IPS-NIHi7 (cell line): ENCODE measurements at regions not wholly inside any gene's neighbourhood (a gene's known extent, or its start where the extent isn't known, plus 50 kb on each side); places are given as distances from the start of the nearest gene placed in this dataset.
A peak's percentile ranks its signal among the peaks of the same experiment; 100 is the strongest.
"Not testable (repeated sequence)": the region's sequence is repeated elsewhere in the genome, so short reads cannot be mapped to it uniquely, and the experiment has no call there.

ENCODE experiments used
- DNase-seq: peaks from one replicate; pipeline ENCODE4 v3.0.0; 2012; ENCODE audit warnings: mixed read lengths; ENCODE audit errors: extremely low spot score

DNA sequence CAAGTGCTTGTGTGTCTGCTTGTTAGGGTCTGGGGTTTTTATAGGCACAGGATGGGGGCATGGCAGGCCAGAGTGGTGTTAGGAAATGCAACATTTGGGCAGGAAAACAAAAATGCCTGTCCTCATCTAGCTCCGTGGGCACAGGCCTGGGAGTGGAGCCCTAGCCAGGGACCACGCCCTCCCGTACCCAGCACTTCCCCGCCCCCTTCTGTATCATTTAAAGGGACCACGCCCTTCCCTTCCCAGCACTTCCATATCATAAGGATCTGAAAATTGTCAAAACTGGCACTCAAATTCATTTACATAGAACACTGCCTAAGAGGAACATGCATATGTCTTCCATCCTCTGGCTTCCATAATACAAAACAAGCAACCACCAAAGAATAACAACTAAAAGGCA, 185.8 kb downstream of the B3GLCT start:
- DNase-seq: no peak

DNA sequence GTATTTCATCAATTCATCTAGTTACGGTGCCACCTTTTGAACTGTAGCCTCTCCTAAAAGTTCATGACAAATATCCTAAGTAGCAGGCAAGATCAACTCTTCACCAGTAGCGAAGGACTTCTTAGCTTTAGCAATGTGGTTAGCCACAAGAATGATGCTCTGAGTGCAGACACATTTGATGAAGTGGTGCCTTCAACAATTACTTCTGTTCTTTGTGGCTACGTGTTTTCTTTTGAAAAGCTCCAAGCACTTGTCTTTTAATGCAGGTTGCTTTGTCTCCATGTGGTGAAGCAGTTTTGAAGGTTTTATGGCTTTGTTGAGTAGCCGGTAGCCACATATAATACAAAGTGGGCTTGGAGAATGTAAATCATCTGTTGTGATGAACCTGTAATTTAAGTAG, 194.7 kb downstream of the B3GLCT start:
- DNase-seq: no peak

DNA sequence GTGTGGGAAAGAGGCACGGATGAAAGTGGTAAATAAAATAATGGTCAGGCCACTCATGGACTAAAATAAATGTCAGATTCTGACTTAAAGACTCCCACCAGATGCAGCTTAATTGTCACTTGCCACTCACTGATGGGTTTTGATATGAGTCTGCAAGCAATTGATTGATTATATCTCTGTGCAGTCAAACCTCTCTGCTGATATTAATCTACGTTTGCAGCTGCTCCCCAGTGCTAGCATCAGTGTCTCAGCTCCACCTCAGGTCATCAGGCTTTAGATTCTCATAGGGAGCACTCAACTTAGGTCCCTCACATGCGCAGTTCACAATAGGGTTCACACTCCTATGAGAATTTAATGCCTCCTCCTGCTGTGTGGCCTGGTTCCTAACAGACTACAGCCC, 195.3 kb downstream of the B3GLCT start:
- DNase-seq: no peak

DNA sequence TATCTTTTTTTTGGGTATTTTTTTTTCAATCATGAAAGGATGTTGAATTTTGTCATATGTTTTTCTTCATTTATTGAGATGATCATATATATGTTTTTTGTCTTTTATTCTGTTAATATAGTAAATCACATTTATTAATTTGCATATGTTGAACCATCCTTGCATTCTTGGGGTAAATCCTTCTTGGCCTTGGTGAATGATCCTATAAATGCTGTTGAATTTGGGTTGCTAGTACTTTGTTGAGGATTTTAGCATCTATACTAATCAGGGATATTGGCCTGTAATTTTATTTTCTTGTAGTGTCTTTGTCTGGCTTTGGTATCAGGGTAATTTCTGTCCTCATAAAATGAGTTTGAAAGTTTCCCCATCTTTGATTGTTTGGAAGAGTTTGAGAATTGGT, 199.9 kb downstream of the B3GLCT start:
- no peak for DNase-seq

DNA sequence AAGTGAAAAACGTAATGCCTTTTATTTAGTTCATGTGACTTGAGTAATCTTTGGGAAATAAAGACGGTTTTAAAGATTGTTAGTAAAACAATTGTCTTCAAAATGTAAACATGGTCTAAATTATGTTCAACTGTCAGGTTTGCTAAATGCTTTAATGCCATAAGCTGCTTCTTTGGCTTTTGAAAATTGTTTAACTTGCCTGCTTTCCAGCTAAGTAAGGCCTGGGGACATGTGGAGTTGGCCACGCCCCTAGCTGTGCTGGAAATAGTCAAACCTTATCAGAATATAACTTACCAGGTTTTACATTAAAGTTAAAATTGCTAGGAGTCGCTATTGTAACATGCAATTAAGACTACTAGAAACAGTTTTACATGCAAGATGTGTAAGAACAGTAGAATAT, 203.9 kb downstream of the B3GLCT start:
- DNase-seq: not testable (repeated sequence)

DNA sequence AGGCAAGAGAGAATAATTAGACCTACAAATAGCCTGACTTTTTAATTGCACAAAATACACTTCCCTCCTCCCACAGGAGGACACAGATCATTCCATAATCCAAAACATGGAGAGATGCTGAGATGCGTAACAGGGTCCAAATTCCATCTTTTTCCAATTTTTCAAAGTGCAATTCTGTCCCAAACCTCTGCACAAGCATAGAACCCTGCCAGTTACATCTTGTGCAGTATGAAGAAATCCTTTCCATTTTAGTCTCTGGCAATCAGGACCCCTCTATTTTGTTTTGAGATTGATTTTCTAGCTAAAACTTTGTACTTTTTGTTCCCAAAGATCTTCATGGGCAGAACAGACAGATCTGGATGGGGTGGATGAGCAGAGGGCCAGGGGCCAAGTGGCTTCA, 209.2 kb downstream of the B3GLCT start:
- DNase-seq: no peak

DNA sequence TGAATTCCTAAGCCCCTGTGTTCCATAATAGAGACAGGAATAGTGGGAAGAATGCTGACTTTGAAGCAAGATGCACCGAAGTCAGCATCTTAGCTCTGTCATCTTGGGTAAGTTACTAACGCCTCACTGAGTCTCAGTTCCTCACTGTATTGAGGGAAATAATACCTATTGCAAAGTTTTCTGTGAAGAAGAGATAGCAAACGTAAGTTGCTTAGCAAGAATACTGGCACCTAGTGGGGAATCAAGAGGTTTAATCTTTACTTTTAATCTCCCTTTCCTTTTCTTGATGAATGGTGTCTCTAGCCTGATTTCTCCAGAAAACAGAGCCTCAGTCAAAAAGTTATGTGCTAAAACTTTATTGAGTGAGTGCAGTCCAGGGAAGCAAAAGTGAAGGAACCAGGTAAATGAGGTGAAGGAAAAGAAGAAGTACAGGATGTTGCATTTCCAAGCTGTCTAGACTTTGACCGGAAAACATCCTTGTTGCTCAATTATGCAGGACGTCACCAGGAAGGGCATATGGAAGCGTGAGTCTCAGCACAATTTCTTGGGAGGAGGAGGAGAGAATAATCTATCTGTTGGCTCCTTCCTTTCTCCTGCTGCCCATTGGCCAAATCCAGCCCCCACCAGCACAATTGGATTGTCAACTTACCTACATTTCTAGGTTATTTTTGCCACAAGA, 210.0 kb downstream of the B3GLCT start:
- DNase-seq: no peak

DNA sequence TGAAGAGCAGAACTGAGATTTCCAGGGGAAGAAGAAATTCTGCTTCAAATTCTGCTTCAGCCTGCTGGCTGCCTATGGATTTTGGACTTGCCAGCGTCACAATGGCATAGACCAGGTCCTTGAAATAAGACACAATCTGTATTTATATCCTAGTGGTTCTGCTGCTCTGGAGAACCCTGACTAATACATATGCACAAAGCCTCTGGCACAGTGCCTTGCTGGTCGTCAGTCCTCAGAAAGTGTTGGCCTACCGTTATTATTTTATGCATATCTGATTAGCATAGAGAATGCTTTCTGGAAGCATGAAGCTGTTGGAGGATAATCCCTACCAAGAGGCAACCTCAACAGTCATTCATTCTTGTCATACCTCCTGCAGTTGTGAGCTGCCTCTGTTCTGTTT, 213.7 kb downstream of the B3GLCT start:
- DNase-seq: no peak

DNA sequence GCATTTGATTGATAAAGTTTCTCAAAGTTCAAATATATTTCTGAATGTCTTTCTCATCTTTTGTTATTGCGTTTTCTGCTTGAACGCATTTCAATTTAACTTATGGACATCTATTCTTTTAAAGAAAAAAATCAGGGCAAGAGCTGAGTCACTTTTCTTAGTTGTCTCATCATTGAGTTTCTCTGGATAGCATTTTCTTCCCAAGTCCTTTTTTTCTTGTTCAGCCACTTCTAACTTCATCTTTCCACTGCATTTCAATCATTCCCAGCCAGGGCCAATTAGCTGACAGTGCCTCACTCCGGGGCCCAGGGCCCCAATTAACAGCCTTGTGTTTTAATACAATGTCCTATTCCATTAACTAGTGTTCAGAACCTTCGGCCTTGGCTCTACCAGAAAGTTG, 216.3 kb downstream of the B3GLCT start:
- DNase-seq: no peak

DNA sequence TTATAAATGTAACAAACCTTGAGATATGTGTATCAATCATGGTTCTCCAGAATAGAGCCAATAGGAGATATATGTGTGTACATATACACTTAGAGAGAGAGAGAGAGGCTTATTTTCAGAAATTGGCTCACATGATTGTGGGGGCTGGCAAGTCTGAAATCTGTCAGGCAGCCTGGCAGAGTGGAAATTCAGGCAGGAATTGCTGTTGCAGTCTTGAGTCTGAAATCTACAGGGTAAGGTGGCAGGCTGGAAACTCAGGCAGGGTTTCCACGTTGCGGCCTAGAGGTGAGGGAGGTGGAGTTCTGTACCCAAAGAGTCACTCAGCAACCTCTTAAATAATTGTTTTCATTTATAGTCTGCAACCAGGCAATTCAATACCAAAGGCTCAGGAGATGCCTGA, 218.4 kb downstream of the B3GLCT start:
- no peak for DNase-seq

DNA sequence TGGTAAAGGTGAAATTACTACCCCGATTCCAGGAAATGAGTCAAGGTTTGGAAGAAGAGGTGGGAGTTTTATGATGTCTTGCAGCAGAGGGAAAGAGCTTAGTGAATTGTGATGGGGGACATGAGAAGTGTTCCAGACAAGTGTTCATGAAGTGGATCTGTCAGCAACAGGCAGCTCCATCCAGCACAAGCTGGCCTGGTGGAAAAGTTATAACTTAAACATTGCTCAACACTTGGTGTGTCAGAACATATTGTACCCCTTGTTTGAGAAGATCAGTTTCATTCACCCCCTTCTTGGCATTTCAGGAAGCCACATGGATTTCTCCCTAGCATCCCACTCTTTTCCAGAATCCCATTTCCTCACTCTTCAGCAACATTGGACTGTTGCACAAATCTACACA, 222.0 kb downstream of the B3GLCT start:
- DNase-seq: no peak

DNA sequence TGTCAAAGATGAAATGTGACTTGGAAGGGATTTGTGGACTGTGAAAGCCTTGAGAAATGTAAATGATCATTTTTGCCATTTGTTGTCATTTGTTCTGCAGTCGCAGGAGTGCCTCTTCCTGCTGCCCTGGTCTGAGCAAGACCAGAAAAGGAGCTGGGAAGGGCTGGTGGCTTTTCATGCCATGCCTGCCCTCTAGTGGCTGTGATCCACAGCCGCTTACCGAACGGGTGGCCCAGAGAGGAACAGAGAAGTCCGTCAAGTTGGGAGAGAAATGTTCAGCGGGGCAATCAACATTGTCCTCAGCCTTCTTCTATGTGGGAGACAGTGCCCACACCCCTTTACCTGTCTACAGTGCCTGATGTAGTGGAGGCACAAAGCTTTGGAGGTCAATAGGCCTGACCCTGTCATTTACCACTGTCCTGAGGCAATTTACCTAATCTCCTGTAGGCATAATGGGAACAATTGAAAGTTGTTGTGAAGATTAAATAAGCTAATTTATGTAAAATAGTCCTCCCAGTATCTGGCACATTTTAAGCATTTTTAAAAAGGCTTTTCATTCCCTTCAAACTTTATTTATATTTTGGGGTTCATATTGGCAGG, 224.5 kb downstream of the B3GLCT start:
- DNase-seq: peak; percentile 92

DNA sequence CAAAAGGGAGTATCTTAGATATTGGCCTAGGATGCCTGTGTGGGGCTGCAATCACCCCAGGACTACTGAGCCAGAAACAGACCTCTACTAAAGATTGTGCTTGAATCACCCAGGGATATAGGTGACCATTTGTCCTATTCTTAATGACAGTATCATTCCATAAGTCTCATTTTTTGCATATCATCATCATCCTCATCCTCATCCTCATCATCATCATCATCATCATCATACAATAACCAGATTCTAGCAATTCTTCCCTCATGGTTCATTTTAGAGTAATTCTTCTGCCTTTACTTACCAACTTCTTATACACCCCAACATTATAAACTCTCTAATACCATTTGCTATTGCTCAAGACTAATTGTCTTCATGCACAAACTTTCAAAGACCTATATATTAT, 226.6 kb downstream of the B3GLCT start:
- DNase-seq: no peak

DNA sequence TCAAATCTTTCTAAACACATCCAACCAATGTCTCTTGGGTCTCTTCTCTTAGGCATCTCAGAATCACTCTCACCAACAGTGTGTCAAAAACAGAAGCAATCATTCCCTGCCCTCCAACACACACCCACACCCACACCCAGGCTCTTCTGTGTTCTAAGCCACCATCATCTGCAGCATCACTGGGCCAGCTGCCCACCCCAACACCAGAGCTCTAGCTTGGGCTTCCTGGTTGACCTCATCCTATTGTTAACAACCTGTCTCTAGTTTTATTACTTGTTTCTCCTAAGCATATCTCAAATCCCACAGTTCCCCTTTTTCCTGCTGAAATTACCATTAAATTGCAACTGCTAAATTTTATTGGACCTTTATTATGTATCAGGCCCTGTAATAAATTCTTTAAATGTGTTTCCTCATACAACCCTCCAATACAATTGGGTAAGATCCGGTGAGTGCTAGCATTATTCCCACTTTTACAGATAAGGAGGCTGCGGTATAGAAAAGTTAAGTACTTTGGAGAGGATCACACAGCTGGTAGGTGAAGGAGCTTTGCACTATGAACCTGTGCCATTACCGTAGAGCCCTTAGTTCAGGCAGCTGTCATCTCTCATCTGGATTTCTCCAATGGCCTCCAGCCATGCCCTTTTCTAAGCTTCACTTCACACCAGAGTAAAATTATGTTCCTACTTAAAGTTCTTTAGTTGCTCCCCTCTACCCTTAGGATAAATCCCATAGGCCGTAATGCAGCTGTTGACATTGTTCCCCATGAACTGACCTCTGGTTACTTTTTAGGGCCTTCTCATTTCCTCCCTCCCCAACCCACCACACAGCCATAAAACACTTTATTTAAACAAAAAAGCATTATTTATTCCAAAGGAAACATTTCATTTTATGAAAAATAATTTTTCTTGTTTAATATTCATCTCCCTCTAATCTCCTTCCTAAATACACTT, 227.7 kb downstream of the B3GLCT start:
- DNase-seq: no peak

DNA sequence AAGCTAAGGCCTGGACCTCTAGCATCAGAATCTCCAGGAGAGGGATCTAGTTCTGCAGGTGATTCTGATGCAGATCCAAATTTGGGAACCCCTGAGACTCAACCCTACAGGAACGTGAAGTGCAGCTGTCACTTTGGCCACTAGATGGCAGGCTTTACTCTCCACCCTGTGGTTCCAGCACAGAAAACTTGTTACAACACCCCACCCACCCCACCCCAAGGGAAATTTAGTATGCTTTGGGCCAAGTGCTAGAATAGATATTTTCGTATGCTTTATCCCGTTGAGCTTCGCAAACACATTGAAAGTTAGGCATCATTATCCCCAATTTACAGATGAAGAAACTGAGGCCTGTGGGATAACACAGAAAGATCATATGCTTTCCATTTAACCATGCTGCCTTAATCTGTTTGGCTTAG, 232.0 kb downstream of the B3GLCT start:
- DNase-seq: peak; percentile 65

DNA sequence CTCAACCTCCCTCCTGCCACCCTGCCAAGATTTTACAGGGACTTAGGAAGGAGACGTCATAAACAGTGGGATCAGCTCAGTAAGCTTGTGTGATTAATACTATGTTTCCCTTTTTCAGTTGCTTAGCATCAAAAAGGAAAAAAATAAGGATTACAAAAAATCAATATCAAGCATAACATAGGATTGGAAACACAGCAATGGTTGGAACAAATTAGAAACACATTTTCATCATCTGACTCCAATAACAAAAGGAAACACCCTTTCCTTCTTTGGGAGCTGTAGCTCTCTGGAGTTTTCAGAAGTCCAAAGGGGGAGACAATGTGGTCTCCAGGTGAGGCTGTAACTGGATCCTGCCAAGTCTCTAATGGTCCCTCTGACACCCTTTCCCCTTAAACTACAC, 233.4 kb downstream of the B3GLCT start:
- no peak for DNase-seq

DNA sequence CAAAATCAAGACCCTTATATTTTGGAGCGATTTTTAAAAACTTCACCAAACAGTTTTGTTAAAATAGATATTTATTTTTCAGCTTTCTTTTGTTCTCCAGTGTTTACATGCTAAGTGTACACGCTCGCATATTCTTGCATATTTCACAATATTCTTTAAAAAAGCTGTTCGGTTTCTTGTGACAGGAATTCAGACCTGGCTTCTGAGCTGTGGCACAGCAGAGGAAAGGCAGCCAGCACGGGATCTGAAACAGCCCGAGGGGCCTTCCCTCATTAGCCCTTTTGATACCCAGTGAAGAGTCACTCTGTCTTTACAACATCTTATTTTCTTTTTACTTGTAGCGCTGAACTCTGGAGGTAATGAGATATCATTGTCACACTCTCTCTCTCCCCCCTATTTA, 234.0 kb downstream of the B3GLCT start:
- DNase-seq: no peak

DNA sequence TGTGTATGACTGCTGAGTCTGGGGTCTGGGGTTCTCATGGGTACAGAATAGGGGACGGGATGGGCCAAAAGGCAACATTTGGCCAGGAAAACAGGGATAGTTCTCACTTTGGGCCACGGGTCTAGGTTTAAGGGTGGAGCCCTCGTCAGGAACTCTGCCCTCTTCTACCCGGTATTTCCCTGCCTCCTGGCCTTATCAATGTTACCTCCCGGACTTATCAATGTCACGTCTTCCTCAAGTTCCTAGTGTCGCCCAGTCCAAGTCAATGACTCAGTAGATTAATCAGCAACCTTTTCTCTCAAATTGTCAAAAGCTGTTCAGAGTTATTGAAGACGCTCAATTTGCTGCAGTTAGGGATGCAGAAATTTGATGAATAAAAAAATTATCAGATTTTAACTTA, 234.8 kb downstream of the B3GLCT start:
- DNase-seq: no peak

DNA sequence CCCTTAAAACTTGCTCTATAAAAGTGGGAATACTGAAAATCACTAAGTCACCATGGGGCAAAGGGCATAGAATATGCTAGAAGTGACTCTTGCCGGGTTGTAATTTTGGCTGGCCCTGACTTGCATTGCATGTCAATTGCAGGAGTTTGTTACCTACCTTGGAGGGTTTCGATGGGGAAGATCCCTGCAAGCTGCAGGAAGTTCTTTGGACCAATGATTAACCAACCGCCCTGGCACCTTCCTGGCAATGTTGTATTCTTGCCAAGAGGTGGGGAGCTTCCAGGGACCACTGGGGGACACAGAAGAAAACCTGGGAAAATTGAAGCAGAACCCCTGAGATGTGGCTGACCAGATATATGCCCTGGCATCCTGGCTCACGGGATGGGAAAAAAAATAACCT, 235.8 kb downstream of the B3GLCT start:
- no peak for DNase-seq

DNA sequence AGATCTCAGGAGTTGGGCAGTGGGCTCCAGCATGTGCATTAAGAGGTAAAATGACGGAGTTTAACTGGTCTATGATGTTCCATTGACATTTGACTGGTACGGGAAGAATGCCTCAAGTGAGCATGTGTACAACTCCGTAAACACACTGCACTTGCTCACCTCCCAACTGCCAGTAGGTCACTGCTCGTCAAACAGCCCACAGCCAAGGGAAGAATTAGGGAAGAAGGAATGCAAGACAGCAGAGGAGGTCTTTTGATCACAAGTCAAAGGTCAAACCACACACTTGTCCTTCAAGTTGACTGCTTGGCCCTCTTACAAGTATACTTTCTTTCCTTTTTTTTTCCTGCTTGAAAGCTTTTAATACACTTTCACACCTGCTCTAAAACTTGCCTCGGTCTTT, 236.7 kb downstream of the B3GLCT start:
- DNase-seq: no peak

DNA sequence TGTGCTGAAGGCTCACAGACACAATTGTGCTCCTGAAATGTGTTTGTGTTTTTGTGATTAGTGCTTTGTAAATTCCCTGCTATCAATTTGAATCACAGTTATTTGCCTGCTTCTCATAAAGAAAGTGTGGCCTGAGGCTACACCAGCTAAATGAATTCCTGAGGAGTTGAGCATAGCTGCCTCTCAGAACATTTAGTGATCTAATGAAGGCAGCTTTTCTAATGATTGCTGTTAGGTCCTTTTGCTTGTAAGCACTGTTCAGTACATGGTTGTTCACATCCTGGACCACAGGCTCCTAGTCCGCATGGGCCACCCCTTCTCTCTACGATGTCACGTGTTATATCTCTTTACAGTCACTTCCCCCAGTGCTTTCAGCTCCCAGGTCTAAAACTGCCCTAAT, 238.2 kb downstream of the B3GLCT start:
- no peak for DNase-seq

DNA sequence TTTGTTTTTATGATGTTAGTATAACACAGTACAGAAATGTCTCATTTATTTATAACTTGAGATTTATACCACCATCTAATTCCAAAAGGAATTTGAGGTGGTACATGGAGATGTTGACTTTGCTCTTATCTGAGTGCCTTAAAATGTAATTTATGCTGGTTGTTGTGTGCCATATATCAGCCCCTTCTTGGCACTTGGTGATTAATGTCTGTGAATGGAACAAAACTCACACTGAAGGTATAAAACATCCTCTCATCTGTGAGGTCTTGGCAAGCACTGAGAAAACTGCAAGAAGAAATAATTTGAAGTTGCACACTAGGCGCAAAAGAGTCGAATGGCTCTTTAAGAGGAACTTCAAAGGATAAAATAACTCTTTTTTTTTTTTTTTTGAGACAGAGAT, 240.4 kb downstream of the B3GLCT start:
- DNase-seq: no peak
